ENCODE measurements at regions not wholly inside any gene's neighbourhood (a gene's known extent, or its start where the extent isn't known, plus 50 kb on each side); places are given as distances from the start of the nearest gene placed in this dataset.

- TF ChIP-seq, protein P1, sequence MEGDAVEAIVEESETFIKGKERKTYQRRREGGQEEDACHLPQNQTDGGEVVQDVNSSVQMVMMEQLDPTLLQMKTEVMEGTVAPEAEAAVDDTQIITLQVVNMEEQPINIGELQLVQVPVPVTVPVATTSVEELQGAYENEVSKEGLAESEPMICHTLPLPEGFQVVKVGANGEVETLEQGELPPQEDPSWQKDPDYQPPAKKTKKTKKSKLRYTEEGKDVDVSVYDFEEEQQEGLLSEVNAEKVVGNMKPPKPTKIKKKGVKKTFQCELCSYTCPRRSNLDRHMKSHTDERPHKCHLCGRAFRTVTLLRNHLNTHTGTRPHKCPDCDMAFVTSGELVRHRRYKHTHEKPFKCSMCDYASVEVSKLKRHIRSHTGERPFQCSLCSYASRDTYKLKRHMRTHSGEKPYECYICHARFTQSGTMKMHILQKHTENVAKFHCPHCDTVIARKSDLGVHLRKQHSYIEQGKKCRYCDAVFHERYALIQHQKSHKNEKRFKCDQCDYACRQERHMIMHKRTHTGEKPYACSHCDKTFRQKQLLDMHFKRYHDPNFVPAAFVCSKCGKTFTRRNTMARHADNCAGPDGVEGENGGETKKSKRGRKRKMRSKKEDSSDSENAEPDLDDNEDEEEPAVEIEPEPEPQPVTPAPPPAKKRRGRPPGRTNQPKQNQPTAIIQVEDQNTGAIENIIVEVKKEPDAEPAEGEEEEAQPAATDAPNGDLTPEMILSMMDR (IDR thresholded peaks at IDR 0.05) = no peak
- TF ChIP-seq ZFX (IDR thresholded peaks at IDR 0.05; ENCODE audit: borderline replicate concordance) = no peak
Observed at GRCh38 chr5:90185897-90186468, 223.6 kb downstream of the CETN3 start.
